G401.6 (cell line): ENCODE measurements at regions not wholly inside any gene's neighbourhood (a gene's known extent, or its start where the extent isn't known, plus 50 kb on each side); places are given as distances from the start of the nearest gene placed in this dataset.

Experiments used
- FAIRE-seq: peaks from 2 replicates; lab custom pipeline; 2012; peaks lifted over from hg19 to GRCh38; lab: Jason Lieb, UNC

DNA sequence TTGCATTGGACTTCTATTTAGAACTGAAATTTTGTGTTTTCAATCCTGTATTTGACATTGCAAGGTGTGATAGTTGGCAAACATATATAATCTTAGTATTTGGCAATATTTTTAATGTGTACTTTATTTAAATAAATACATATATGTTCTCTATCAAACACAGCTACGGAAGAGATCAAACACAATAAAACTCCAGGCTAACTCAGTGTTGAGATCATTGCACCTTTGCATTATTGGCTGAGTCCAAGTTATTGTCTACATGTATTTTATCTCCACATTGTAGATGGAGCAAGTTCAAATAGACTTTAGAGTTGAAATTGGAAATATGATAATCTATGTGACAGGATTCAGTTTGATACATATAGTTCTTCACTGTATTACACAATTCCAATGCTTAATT, 176.7 kb downstream of the ST6GAL2 start:
- FAIRE-seq = no peak

DNA sequence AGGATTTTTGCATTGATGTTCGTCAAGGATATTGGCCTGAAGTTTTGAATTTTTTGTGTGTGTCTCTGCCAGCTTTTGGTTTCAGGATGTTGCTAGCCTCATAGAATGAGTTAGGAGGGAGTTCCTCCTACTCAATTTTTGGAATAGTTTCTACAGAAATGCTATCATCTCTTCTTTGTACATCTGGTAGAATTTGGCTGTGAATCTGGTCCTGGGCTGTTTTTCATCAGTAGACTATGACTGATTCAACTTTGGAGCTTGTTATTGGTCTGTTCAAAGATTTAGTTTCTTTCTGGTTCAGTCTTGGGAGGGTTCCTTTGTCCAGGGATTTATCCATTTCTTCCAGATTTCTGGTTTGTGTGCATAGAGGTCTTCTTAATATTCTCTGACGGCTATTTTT, 166.7 kb downstream of the ST6GAL2 start:
- FAIRE-seq = no peak

DNA sequence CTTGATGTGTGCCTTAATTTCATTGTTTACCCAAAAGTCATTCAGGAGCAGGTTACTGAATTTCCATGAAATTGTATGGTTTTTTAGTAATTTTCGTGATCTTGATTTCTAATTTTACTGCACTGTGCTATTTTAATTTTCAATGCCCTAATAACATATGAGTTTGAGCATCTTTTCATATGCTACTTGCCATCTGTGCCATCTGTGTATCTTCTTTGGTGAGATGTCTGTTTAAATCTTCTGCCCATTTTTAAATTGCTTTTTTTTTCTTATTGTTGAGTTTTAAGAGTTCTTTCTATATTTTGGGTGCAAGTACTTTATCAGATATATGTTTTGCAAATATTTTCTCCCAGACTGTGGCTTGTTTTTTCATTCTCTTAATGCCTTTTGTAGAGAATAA, 165.9 kb downstream of the ST6GAL2 start:
- FAIRE-seq = no peak

DNA sequence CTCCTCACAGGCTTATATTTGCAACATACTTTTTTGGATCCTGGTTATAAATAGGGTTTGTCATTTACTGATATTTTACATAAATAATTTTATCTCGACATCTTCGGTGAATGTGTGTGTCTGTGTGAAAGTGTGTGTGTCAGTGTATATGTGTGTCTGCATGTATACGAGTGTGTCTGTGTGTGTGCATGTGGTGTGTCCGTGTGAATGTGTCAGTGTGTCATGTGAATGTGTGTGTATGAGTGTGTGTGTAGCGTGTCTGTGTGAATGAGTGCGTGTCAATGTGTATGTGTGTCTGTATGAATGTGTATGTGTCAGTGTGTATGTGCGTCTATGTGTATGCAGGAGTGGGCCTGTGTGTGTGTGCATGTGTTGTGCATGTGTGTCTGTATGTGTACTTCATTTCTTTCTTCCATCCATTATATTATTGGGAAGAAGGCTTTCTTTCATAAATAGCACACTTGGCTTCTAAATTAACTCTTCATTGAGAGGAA, 161.6 kb downstream of the ST6GAL2 start:
- no peak for FAIRE-seq

DNA sequence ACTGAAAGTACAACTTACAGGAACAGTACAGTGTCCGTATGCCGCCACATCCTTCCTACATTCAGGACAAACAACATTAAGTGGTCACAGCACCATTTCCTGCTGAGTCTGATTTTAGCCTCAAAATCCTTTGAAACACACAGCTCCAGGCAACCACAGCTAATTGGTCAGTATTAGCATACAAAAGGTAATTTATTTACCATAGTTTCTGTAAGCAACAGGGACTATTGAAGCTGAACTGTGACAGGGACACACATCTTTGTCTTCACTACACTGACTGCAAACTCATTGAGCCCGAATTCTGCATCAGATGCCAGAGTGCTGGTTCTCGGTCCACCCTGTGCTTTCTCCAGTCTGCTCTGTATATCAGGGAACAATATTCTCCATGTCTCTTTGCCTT, 151.8 kb downstream of the ST6GAL2 start:
- FAIRE-seq = no peak

DNA sequence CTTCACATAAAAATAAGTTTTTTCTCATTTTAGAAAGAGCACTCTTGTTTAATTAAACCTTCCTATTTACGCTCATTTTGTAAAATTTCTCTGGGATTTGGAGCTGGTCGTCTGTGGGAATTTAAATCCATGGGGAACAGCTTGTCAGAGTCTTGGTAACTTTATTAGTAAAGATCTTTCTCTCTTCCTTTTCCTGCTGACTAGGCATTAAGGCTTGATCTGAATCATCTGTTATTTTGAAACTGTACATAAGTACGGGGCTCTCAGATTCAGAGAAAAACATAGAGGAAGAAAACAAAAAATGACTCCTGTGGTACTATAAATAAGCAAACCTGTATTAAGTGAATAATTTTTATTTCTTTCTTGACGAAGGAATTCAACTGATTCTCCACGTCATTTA, 150.2 kb downstream of the ST6GAL2 start:
- no peak for FAIRE-seq

DNA sequence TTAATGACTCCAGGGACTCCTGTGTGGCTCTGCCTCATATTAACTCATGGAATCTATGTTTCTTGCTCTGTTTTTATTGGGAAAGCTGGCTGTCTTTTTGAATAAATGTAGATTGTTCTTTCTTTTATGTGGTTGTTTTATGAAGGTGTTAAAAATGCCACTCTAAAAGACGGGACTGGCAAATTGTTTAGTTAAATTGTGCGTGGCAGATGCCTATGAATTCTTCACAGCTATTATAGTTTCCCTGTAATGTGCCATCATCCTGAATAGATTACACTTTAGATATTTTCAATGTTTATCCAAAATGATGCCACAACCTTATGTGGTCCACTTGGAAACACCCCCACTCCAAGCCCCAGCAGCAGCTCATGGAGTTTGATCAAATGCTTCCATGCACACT, 149.7 kb downstream of the ST6GAL2 start:
- FAIRE-seq = no peak

DNA sequence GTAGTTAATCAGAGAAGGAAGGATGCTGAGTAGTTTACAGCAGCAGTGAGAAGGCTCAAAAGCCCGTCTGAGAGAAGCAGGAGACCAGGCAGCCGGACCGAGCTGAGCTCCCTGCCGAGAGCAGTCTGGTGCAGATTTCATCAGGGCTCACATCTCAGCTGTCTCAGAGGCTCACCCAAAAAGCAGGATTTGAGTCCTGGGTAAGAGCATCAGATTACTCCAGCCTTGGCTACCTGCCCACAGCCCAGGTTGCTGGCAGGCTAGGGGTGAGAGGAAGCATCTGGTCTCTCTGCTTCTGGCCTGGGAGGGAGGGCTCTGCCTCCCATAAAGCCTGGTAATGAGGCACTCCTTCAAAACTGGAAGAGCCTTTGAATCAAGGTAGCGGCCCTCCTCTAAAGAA, 140.5 kb downstream of the ST6GAL2 start:
- FAIRE-seq = no peak

DNA sequence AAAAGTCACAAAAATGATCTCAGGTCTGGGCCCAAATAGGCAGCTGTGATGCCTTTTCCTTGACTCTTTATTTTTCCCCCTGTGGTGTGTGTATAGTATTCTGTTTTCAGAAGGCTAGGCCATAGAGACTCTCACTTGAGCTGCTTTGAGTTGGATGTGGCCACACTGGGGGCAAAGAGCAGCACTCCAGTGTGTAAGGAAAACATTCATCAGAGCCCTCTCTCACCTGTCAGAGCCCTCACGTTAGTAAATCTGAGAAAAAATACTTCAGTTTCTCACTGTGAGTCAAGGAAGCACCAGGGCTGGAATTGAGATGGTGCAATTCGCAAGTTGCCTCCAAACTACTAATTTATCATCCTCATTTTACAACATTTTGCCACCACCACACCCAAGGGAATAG, 136.1 kb downstream of the ST6GAL2 start:
- no peak for FAIRE-seq
